Lung (tissue), 11 donors: ENCODE measurements at regions not wholly inside any gene's neighbourhood (a gene's known extent, or its start where the extent isn't known, plus 50 kb on each side); places are given as distances from the start of the nearest gene placed in this dataset.

Experiments used
- ATAC-seq: fragments of 200-7000 bp; cut with Tn5 transposase; one replicate; pipeline ENCODE4 v1.9.1; 2020; ENCODE audit warnings: moderate number of reproducible peaks; ENCODE audit not compliant: insufficient read depth, low FRiP score
- DNase-seq, 3 donors: peaks; one replicate each; pipeline ENCODE4 v3.0.0-alpha.2; 2013 to 2017
- H3K27ac ChIP-seq, 2 donors: one replicate each; pipeline ENCODE4 v1.5.1; 2013; ENCODE audit warnings: mild to moderate bottlenecking in 2 of 2, moderate library complexity in 2 of 2, control low read depth in 1 of 2, inconsistent platforms in 1 of 2, low read depth in 1 of 2, low read length in 1 of 2
- H3K27me3 ChIP-seq, 3 donors: one replicate each; pipeline ENCODE4 v1.5.1; 2013; ENCODE audit warnings: low read length in 2 of 3; ENCODE audit not compliant: control insufficient read depth in 3 of 3, insufficient read depth in 3 of 3
- H3K36me3 ChIP-seq, 4 donors: one replicate each; pipeline ENCODE4 v1.5.1; 2013; ENCODE audit warnings: low read length in 4 of 4, mild to moderate bottlenecking in 1 of 4, moderate library complexity in 1 of 4; ENCODE audit not compliant: control insufficient read depth in 4 of 4, insufficient read depth in 4 of 4
- H3K4me1 ChIP-seq, 5 donors: one replicate each; pipeline ENCODE4 v1.5.1; 2013; ENCODE audit warnings: low read length in 5 of 5, mild to moderate bottlenecking in 2 of 5, moderate library complexity in 1 of 5; ENCODE audit not compliant: control insufficient read depth in 5 of 5, insufficient read depth in 5 of 5
- H3K4me3 ChIP-seq: one replicate; pipeline ENCODE4 v1.5.1; 2013; ENCODE audit warnings: mild to moderate bottlenecking, control low read depth, moderate library complexity
- H3K9ac ChIP-seq, 2 donors: one replicate each; pipeline ENCODE4 v1.5.1; 2013; ENCODE audit warnings: low read length in 2 of 2, control low read depth in 1 of 2; ENCODE audit not compliant: insufficient read depth in 1 of 2
- H3K9me3 ChIP-seq, 4 donors: one replicate each; pipeline ENCODE4 v1.5.1; 2013; ENCODE audit warnings: low read length in 3 of 4, mild to moderate bottlenecking in 1 of 4, moderate library complexity in 1 of 4; ENCODE audit not compliant: control insufficient read depth in 4 of 4, insufficient read depth in 3 of 4
- CTCF ChIP-seq: IDR thresholded peaks from 2 replicates; pipeline ENCODE4 v1.5.1; 2012; ENCODE audit warnings: mild to moderate bottlenecking; ENCODE audit errors: control extremely low read depth, extremely low read depth
- WGBS, 2 donors: extraction: QIAGEN DNeasy Blood & Tissue Kit; methylation state at CpG; one replicate each; pipeline ENCODE4 v1.1.7; 2013; 5-methylcytosine and 5-hydroxymethylcytosine counted together
- donor health status: control.
- donor health status: control.
- donor health status: Bipolar disorder and iron deficiency.
- donor health status: healthy.
- donor health status: DM: yes; HTN: yes; CAD: no.

GRCh38 chr7:36045326-36045725, 107.7 kb upstream of the EEPD1 start:
- TF ChIP-seq CTCF, result no peak
- Histone ChIP-seq H3K4me3 (no peak overlapping the region), H3K27me3 (no peaks in the 10 kb centered on the region), H3K9ac (no peak overlapping the region), H3K27ac (peak overlapping the region; percentile 34 to 79), H3K4me1 (peaks cover 16 to 48% (median 24%) of the 10 kb centered on the region in 5 donors), H3K9me3 (no peaks in the 10 kb centered on the region), H3K36me3 (no peaks in the 10 kb centered on the region)
- ATAC-seq, result no peak
- DNase-seq, result peak; percentile 44 to 95 (median 89)
- 43 to 59% methylated on average over 2 of the region's 2 CpGs for WGBS, 2 donors

GRCh38 chr7:36045830-36046341, 107.2 kb upstream of the EEPD1 start:
- WGBS, 2 donors, result 64 to 72% methylated on average over 3 of the region's 3 CpGs
- TF ChIP-seq CTCF, result no peak
- H3K4me1 ChIP-seq, result peaks cover 16 to 48% (median 24%) of the 10 kb centered on the region in 5 donors
- H3K27ac ChIP-seq, result peak overlapping the region; percentile 17 to 70
- no peaks in the 10 kb centered on the region for H3K9me3 ChIP-seq
- no peaks in the 10 kb centered on the region for H3K36me3 ChIP-seq
- DNase-seq, result no peak
- no peak for ATAC-seq
- H3K4me3 ChIP-seq, result no peak overlapping the region
- H3K9ac ChIP-seq, result no peak overlapping the region
- no peaks in the 10 kb centered on the region for H3K27me3 ChIP-seq

- 63 to 83% methylated on average over 2 of the region's 2 CpGs for WGBS, 2 donors
- no peaks in the 10 kb centered on the region for H3K36me3 ChIP-seq
- ATAC-seq (no peak), DNase-seq (no peak)
- TF ChIP-seq CTCF, result no peak
- peaks cover 18 to 48% (median 24%) of the 10 kb centered on the region in 5 donors for H3K4me1 ChIP-seq
- H3K27me3 ChIP-seq, result no peaks in the 10 kb centered on the region
- H3K9me3 ChIP-seq, result no peaks in the 10 kb centered on the region
- H3K4me3 ChIP-seq, result no peak overlapping the region
- no peak overlapping the region for H3K27ac ChIP-seq
- H3K9ac ChIP-seq, result no peak overlapping the region
These were observed 105.9 kb upstream of the EEPD1 start for GRCh38 chr7:36047091-36047658.
